Common myeloid progenitor, CD34-positive (primary cell): ENCODE measurements at regions not wholly inside any gene's neighbourhood (a gene's known extent, or its start where the extent isn't known, plus 50 kb on each side); places are given as distances from the start of the nearest gene placed in this dataset.

Source experiments
- CTCF ChIA-PET: fragments of 350-600 bp; sonication (Branson Sonifier 250); formaldehyde crosslinking; loops from one replicate; lab custom pipeline; 2021; ENCODE audit warnings: antibody characterized with exemption; lab: Charles Lee
- POLR2A ChIA-PET: fragments of 350-600 bp; sonication (Branson Sonifier 250); formaldehyde crosslinking; loops from one replicate; lab custom pipeline; 2021; ENCODE audit warnings: antibody characterized with exemption; lab: Charles Lee
- DNase-seq, 3 donors: peaks; one replicate each; pipeline versions ENCODE4 v3.0.0 to v3.0.0-alpha.2; 2013
- H3K27ac ChIP-seq, 2 experiments: 1 replicate in 1 of 2; 2 replicates in 1 of 2; pipeline ENCODE4 v1.7.0; 2013; ENCODE audit warnings: inconsistent platforms in 2 of 2, low read length in 2 of 2, mild to moderate bottlenecking in 2 of 2, low read depth in 1 of 2, moderate library complexity in 1 of 2; ENCODE audit not compliant: severe bottlenecking in 2 of 2, insufficient read depth in 1 of 2, poor library complexity in 1 of 2
- H3K27me3 ChIP-seq, 5 experiments: replicated peaks in 2 of 5; 1 replicate in 3 of 5; 2 replicates in 2 of 5; pipeline versions ENCODE4 v1.6.1 to v1.7.0; 2013; ENCODE audit warnings: low read length in 4 of 5, mild to moderate bottlenecking in 2 of 5, moderate library complexity in 2 of 5, inconsistent platforms in 1 of 5; ENCODE audit not compliant: insufficient read depth in 5 of 5, control insufficient read depth in 4 of 5
- H3K36me3 ChIP-seq, 4 experiments: 1 replicate in 2 of 4; 2 replicates in 2 of 4; pipeline versions ENCODE4 v1.6.1 to v1.7.0; 2013; ENCODE audit warnings: low read length in 3 of 4, control low read depth in 1 of 4, mild to moderate bottlenecking in 1 of 4; ENCODE audit not compliant: control insufficient read depth in 4 of 4, insufficient read depth in 4 of 4
- H3K4me1 ChIP-seq, 4 experiments: 1 replicate in 3 of 4; 2 replicates in 1 of 4; pipeline versions ENCODE4 v1.6.1 to v1.7.1; 2013; ENCODE audit warnings: low read length in 3 of 4, mild to moderate bottlenecking in 3 of 4, control low read depth in 1 of 4, inconsistent platforms in 1 of 4, moderate library complexity in 1 of 4; ENCODE audit not compliant: control insufficient read depth in 4 of 4, insufficient read depth in 4 of 4; ENCODE audit errors: control extremely low read depth in 1 of 4
- H3K4me3 ChIP-seq, 7 experiments: 1 replicate in 4 of 7; 2 replicates in 3 of 7; pipeline versions ENCODE4 v1.5.1 to v1.7.0; 2013; ENCODE audit warnings: mild to moderate bottlenecking in 7 of 7, low read length in 6 of 7, moderate library complexity in 6 of 7, inconsistent platforms in 2 of 7, low read depth in 2 of 7, control low read depth in 1 of 7; ENCODE audit not compliant: insufficient read depth in 4 of 7, control insufficient read depth in 1 of 7; ENCODE audit errors: extremely low read depth in 1 of 7
- H3K9me3 ChIP-seq, 5 experiments: 1 replicate in 4 of 5; 2 replicates in 1 of 5; pipeline versions ENCODE4 v1.6.1 to v1.7.1; 2013; ENCODE audit warnings: low read length in 4 of 5, mild to moderate bottlenecking in 2 of 5, inconsistent platforms in 1 of 5, low read depth in 1 of 5, moderate library complexity in 1 of 5; ENCODE audit not compliant: control insufficient read depth in 4 of 5, insufficient read depth in 2 of 5; ENCODE audit errors: control extremely low read depth in 1 of 5
- WGBS: methylation state at CpG from one replicate; pipeline ENCODE4 v1.1.5; 2013; ENCODE audit not compliant: insufficient coverage; 5-methylcytosine and 5-hydroxymethylcytosine counted together

DNA sequence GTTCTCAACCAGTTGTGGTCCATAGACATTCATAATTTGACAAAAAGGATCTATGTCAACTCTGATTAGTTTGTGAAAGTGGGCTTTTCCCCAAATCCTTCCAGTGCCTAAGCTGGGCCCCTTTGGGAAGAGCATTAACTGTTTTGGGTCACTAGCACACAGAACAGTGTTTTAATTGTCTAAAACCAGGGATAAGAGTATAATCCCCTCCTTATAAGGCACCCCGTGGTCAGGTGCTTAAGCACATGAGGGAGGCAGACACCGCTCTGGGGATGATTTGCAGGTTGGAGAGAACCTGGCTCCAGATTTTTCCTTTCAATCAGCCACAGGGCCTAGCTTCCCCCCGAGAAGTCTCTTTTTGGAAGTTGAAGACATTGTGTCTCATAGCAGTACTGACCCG lies 53.6 kb upstream of the RFX8 start:
- Histone ChIP-seq H3K36me3 (no peaks in the 10 kb centered on the region), H3K27ac (no peak overlapping the region), H3K9me3 (no peaks in the 10 kb centered on the region), H3K27me3 (no peaks in the 10 kb centered on the region), H3K4me3 (no peak overlapping the region), H3K4me1 (no peaks in the 10 kb centered on the region)
- POLR2A ChIA-PET = no interaction called here
- CTCF ChIA-PET = no interaction called here
- no peak for DNase-seq
- WGBS = 97% methylated on average over 4 of the region's 4 CpGs

DNA sequence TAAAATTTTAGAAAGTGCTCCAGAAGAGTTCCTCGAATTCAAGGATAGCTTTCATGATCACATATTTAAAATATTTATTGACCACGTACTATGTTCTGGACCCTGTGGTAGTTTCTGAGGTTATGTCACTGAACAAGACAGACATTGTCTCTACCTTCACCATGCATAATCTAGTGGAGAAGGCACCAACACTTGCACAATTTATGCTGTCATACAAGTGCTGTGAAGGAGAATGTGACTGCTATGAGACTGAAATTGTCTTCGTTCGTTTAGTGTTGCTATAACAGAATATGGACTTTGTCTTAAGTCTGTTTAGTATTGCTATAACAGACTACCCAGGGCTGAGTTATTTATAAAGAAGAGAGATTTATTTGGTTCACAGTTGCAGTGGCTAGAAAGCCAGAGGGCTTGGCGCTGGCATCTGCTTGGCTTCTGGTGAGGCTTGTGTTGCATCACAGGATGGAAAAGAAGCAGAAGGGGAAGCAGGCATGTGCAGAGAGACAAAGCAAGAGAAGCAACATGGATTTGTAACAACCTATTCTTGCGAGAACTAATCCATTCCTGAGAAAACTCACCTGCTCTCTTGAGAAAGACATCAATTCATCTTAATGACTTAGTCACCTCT lies 50.0 kb upstream of the RFX8 start:
- CTCF ChIA-PET = no interaction called here

More for the DNA sequence above, 50.0 kb upstream of the RFX8 start:
- Histone ChIP-seq H3K4me3 (no peak overlapping the region), H3K27me3 (no peaks in the 10 kb centered on the region), H3K27ac (no peak overlapping the region), H3K36me3 (no peaks in the 10 kb centered on the region), H3K9me3 (peaks cover 0 to 1% (median 0%) of the 10 kb centered on the region in 5 experiments), H3K4me1 (peaks cover 0 to 5% (median 2%) of the 10 kb centered on the region in 4 experiments)
- POLR2A ChIA-PET = no interaction called here
- WGBS = 89% methylated on average over 4 of the region's 6 CpGs
- DNase-seq = peak in 2 of 3 donors; percentile 44 to 49
